RWPE2 (cell line): ENCODE measurements at regions not wholly inside any gene's neighbourhood (a gene's known extent, or its start where the extent isn't known, plus 50 kb on each side); places are given as distances from the start of the nearest gene placed in this dataset.

Experiments used
- ATAC-seq: fragments of 200-7000 bp; cut with Tn5 transposase; 3 replicates; pipeline ENCODE4 v1.9.1; 2021; ENCODE audit warnings: low read depth
- DNase-seq: peaks from one replicate; pipeline ENCODE4 v3.0.0-alpha.2; 2020; ENCODE audit warnings: low spot score
- H3K27ac ChIP-seq: fragments of 450-650 bp; 2 replicates; pipeline ENCODE4 v1.5.1; 2017; ENCODE audit warnings: mild to moderate bottlenecking; ENCODE audit not compliant: poor library complexity, severe bottlenecking
- H3K27me3 ChIP-seq: fragments of 250-450 bp; sonication (Bioruptor Pico); 2 replicates; pipeline ENCODE4 v1.5.1; 2021; ENCODE audit warnings: mild to moderate bottlenecking, moderate library complexity; ENCODE audit not compliant: insufficient read depth, poor library complexity, severe bottlenecking
- H3K36me3 ChIP-seq: fragments of 250-450 bp; sonication (Bioruptor Pico); 2 replicates; pipeline ENCODE4 v1.5.1; 2020; ENCODE audit warnings: low read depth, mild to moderate bottlenecking, moderate library complexity
- H3K4me1 ChIP-seq: fragments of 250-450 bp; sonication (Bioruptor Pico); 2 replicates; pipeline ENCODE4 v1.5.1; 2021; ENCODE audit warnings: mild to moderate bottlenecking, moderate library complexity; ENCODE audit not compliant: insufficient read depth, poor library complexity, severe bottlenecking
- H3K4me3 ChIP-seq: fragments of 250-450 bp; sonication (Bioruptor Pico); 2 replicates; pipeline ENCODE4 v1.5.1; 2021; ENCODE audit warnings: mild to moderate bottlenecking, moderate library complexity; ENCODE audit not compliant: severe bottlenecking
- H3K9me3 ChIP-seq: fragments of 250-450 bp; sonication (Bioruptor Pico); 2 replicates; pipeline ENCODE4 v1.5.1; 2021; ENCODE audit warnings: mild to moderate bottlenecking, moderate library complexity; ENCODE audit not compliant: severe bottlenecking
- TF ChIP-seq, protein P1 (sequence below): fragments of 450-650 bp; IDR thresholded peaks from one replicate; pipeline ENCODE4 v1.5.1; 2017; ENCODE audit warnings: mild to moderate bottlenecking, moderate library complexity; ENCODE audit not compliant: poor library complexity, severe bottlenecking

DNA sequence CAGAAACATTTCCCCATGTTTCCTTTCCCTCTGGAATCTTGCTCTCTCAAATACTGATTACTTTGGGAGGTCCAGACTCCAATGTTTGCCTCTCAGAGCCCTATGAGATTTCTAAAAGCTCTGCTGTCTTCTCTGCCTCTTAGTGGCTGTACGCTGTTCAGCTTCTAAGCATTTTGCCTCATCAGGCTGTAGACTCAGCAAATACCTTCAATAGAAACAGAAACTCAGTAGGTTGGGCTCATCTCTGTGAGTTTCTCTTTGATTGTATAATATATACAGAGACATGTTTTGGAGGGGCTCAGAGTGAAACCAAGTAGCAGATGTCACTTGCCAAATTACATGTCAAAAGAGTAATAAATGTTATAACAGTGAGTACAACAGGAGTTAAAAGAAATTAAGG, 380.8 kb upstream of the MEIS2 start:
- H3K36me3 ChIP-seq = no peaks in the 10 kb centered on the region
- H3K27ac ChIP-seq = no peak overlapping the region
- peaks cover 3% of the 10 kb centered on the region for H3K27me3 ChIP-seq
- no peaks in the 10 kb centered on the region for H3K9me3 ChIP-seq
- no peaks in the 10 kb centered on the region for H3K4me1 ChIP-seq
- ATAC-seq = 0 out of 3 replicates have a peak, but pooled peaks have one; percentile 14
- no peak overlapping the region for H3K4me3 ChIP-seq
- TF ChIP-seq, protein P1, sequence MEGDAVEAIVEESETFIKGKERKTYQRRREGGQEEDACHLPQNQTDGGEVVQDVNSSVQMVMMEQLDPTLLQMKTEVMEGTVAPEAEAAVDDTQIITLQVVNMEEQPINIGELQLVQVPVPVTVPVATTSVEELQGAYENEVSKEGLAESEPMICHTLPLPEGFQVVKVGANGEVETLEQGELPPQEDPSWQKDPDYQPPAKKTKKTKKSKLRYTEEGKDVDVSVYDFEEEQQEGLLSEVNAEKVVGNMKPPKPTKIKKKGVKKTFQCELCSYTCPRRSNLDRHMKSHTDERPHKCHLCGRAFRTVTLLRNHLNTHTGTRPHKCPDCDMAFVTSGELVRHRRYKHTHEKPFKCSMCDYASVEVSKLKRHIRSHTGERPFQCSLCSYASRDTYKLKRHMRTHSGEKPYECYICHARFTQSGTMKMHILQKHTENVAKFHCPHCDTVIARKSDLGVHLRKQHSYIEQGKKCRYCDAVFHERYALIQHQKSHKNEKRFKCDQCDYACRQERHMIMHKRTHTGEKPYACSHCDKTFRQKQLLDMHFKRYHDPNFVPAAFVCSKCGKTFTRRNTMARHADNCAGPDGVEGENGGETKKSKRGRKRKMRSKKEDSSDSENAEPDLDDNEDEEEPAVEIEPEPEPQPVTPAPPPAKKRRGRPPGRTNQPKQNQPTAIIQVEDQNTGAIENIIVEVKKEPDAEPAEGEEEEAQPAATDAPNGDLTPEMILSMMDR = no peak
- DNase-seq = no peak

DNA sequence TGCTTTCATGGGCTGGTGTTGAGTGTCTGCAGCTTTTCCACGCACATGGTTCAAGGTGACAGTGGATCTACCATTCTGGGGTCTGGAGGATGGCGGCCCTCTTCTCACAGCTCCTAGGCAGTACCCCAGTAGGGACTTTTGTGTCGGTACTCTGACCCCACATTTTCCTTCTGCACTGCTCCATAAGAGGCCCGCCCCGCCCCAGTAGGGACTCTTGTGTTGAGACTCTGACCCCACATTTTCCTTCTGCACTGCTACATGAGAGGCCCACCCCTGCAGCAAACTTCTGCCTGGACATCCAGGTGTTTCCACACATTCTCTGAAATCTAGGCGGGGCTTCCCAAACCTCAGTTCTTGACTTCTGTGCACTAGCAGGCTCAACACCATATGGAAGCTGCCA, 383.4 kb upstream of the MEIS2 start:
- no peak for DNase-seq
- peaks cover 8% of the 10 kb centered on the region for H3K27me3 ChIP-seq
- H3K4me1 ChIP-seq = no peaks in the 10 kb centered on the region
- no peak overlapping the region for H3K4me3 ChIP-seq
- ATAC-seq = no peak
- TF ChIP-seq, protein P1 = no peak
- no peak overlapping the region for H3K27ac ChIP-seq
- no peaks in the 10 kb centered on the region for H3K9me3 ChIP-seq
- no peaks in the 10 kb centered on the region for H3K36me3 ChIP-seq

DNA sequence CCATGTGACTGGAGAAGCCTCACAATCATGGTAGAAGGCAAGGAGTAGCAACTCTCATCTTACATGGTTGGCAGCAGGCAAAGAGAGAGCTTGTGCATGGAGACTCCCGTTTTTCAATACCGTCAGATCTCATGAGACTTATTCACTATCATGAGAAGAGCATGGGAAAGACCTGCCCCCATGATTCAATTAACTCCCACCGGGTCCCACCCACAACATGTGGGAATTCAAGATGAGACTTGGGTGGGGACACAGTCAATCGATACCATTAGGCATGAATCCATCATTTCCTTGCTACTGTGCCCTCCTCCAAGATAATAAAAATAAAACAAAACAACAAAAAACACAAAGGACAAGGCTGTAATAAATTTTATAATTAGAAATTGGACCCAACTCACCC, 384.7 kb upstream of the MEIS2 start:
- ATAC-seq (no peak), DNase-seq (no peak)
- Histone ChIP-seq H3K4me1 (no peaks in the 10 kb centered on the region), H3K36me3 (no peaks in the 10 kb centered on the region), H3K27me3 (peaks cover 10% of the 10 kb centered on the region), H3K4me3 (no peak overlapping the region), H3K27ac (no peak overlapping the region), H3K9me3 (no peaks in the 10 kb centered on the region)
- TF ChIP-seq, protein P1 = no peak

DNA sequence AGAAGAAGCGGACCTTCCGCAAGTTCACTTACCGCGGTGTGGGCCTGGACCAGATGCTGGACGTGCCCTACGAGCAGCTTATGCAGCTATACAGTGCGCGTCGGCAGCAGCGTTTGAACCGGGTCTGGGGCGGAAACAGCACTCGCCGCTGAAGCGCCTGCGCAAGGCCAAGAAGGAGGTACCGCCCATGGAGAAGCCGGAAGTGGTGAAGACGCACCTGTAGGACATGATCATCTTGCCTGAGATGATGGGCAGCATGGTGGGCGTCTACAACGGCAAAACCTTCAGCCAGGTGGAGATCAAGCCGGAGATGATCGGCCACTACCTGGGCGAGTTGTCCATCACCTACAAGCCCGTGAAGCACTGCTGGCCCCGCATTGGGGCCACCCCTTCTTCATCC, 390.4 kb upstream of the MEIS2 start:
- DNase-seq (no peak), ATAC-seq (no peak)
- H3K9me3 ChIP-seq = no peaks in the 10 kb centered on the region
- H3K4me3 ChIP-seq = no peak overlapping the region
- no peaks in the 10 kb centered on the region for H3K4me1 ChIP-seq
- TF ChIP-seq, protein P1 = no peak
- no peaks in the 10 kb centered on the region for H3K36me3 ChIP-seq
- H3K27ac ChIP-seq = no peak overlapping the region
- peaks cover 21% of the 10 kb centered on the region for H3K27me3 ChIP-seq

DNA sequence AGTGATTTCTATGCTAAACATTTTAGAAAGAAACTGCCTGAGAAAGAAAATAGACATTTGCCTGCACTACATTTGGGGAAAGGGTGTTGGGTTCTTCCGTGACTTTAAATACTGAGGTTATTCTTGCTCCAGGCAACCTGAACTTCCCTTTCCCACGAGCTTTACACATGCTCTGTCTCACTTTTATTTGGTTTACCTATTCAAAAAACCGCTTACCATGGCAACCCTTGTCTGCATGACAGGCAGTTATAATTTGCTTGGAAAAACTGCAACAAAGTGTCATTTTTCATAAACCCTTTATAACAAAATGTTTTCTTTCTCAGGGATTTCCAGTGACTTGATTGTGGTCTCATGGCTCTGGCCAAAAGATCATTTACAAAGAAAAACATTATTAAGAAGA, 416.3 kb upstream of the MEIS2 start:
- TF ChIP-seq, protein P1 = no peak
- H3K27ac ChIP-seq = no peak overlapping the region
- peaks cover 40% of the 10 kb centered on the region for H3K27me3 ChIP-seq
- H3K4me1 ChIP-seq = no peaks in the 10 kb centered on the region
- ATAC-seq (no peak), DNase-seq (no peak)
- H3K36me3 ChIP-seq = no peaks in the 10 kb centered on the region
- no peaks in the 10 kb centered on the region for H3K9me3 ChIP-seq
- H3K4me3 ChIP-seq = no peak overlapping the region
